GDM1 (cell line): ENCODE measurements at regions not wholly inside any gene's neighbourhood (a gene's known extent, or its start where the extent isn't known, plus 50 kb on each side); places are given as distances from the start of the nearest gene placed in this dataset.

ENCODE experiments used
- DNase-seq: peaks from one replicate; lab custom pipeline; 2025; lab: John Stamatoyannopoulos, UW

DNA sequence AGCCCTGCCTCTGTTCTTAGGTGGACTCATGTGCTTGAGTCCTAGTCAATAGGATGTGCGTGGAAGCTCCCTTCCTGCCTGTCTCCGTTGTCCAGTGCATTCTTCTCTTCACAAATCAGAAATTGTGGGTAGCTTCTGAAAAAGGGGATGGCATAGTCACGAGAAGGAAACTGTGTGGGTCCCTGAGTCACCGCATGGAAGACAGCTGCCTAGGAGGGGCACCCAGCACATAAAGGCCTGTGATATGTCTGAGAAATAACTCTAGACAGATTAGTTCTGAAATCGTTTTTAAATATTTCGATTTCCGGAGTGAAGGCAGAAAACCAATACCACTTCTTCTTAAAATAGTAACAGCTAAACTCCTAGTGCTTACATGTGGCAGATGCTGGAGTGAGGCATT lies 974.4 kb downstream of the BCL11B start:
- DNase-seq, result no peak

DNA sequence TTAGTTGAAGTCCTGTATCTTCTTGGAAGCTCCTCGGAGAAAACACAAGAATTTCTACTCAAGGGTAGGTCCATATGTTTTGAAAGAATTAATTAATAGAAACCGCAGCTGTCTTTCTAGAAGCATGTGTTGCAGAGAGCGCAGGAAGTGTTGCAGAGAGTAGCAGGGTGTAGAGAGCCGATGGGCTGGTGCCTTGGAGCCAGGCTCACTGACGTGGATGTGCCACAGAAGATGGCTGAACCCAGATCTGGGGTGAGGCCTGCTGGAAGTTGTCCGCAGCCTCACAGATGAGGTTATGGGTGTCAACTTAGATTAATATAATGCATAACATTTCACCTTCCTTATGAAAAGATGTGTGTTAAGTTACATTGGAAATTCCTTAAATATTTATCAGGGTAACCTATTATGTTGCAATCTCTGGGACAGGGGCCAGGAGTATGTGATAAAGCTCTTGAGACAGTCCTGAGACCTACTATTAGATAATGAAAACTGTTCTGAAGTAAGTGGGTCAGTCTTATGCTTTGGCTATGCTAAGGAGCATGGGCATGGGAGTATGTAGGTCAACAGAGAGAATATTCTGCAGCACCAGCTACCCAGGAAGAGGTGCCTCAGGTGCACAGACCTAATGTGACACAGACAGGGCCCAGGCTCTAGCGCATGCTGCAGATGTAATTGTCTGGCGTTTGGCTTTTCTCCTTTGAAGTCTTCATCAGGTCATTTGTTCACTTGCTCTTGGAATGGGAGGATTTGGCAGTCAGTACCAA lies 973.3 kb downstream of the BCL11B start:
- DNase-seq, result no peak

DNA sequence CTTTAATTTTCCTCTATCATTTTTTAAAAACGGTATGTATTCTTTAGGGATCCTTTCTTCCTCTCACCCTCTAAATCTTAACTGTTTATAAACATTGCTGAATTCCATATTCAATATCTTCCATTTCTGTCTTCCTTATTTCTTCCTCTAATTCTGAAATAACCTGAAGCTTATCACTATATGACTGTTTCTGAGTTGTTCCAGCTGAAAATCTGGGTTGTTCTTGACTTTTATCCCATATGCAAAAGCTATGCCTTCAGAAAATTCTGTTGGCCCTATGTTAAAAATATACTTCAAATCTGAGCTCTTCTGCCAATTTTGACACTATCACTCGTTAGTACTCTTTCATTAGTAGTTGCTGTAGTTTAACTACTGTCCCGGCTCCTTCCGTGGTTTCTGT lies 970.3 kb downstream of the BCL11B start:
- DNase-seq, result no peak

DNA sequence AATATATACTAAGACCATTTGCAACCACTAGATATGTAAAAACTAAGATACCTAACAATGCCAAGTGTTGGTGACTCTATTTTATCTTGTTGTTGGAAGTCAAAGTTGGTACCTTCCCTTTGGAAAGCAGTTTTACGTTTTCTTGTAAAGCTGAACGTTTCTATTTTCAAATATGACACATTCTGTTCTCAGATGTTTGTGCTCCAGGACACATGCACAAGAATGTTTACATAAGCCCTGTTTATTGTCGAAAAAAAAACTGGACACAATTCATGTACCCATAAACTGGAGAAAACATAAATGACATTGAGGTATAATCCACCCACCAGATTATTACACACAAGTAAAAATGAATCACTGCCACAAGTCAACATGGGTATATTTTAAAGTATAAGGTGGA lies 967.4 kb downstream of the BCL11B start:
- no peak for DNase-seq

DNA sequence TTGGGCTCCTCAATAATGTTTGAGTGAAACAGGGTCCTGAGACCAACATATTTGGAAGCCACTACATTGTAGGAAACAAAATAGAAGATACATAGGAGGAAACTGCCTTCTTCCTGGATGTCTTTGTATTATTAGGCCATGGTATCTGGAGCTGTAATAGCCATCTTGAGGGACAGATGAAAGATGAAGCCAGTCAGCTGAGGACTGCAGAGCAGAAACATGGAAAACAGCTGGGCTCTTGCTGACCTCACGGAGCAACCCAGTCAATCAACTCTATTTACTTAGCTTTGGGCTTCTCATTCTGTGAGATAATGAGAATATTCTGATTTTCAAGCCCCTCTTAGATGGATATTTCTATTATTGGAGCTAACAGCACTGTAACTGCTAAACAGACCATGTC lies 962.4 kb downstream of the BCL11B start:
- DNase-seq, result no peak

DNA sequence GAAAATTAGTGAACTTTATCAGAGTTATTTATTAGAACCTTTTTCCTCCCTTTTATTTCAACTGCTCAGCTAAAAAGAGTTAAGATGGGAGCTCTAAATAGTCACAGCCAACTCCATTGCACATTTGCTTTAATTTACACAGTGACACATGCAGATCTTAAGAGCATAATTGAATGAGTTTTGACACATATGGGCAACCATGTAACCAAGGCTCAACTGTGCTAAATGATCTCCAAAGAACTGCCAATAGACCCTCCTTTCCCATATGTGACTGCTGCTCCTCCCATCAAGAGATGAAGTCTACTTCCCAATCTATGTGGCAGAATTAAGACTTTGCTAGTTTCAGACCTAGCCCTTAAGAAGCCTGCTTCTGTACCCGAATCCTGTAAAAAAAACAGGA lies 960.0 kb downstream of the BCL11B start:
- no peak for DNase-seq

DNA sequence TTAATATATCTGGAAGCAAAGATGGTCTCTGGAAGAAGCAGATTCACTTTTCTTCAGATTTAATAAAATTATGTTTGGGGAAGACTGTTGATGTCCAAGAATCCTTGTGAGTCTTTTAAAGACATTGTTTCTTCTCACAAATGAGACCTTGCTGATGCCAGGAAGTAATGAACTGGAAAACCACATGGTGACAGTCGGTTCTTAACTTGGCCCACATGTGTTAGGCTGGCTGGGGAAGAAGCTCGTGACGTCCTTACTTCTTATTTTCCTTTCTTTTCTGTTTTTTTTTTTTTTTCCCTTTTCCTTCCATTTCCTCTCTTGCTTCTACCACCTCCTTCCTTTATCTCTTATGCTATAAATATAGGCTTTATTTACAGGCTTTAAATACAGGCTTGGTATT lies 950.2 kb downstream of the BCL11B start:
- DNase-seq, result no peak

DNA sequence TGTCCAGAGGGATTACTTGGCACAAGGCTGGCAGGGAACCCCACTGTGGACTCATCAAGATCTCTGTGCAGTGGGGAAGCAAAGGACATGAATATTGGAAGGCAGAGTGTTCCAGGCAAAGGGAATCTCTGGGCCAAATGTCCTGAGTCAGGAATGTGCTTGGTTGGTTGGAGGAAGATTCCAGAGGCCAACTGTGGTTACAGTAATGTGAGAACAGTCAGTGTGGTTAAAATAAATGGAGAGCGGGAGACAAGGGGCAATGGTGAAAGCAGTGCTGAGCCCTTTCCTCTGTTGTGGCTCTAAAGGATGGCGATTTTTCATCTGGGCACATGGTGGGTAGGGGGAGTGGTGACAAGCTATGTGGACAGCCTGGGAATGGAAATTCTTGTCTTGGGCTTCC lies 948.2 kb downstream of the BCL11B start:
- DNase-seq, result no peak

DNA sequence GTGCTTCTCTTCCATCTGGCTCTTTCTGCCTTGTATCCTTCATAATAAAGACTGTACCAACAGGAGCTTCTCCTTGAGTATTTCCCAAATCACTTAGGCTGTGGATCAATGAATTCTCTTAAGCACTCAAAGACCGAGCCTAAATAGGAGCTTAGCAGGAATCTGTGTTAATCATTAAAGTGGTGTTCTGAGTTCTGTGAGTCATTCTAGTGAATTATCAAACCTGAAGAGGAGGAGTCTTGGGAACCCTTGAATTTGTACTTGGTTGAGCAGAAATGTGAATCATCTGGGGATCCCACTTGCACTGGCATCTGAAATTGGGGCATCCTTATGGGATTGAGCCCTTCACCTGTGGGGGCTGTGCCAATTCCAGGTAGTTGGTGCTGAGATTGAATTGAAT lies 946.2 kb downstream of the BCL11B start:
- DNase-seq, result no peak

DNA sequence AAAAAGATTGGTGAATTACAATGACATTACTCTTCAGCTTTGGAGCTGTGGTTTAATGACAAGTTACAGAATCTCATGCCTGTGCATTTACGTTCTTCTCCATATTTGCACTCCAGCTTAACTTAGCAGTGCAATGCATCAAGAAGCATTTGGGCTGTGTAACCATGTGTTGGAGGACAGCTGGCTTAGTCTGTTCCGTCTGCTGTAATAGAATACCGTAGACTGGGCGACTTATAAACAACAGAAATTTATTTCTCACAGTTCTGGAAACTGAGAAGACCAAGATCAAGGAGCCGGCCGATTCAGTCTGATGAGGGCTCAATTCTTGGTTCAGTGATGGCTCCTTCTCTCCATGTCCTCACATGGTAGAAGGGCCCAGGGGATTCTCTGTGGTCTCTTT lies 943.5 kb downstream of the BCL11B start:
- DNase-seq, result no peak

DNA sequence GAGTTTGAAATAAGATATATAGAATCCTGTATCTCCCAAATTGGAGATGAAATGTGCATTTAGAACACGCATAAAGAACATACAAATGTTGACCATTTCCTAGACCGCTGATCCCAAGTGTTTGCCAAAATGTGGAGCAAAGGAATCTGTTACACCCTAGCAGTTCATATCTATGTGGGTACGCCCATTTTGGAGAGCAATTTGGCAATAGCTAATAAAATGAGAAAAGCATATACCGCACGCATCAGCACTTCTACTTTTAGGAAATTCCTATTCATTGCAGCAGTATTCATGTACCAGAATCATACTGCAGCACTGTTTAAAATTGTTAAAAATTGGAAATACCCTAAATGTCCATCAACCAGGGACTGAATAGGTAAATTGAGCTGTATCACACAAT lies 937.8 kb downstream of the BCL11B start:
- no peak for DNase-seq

DNA sequence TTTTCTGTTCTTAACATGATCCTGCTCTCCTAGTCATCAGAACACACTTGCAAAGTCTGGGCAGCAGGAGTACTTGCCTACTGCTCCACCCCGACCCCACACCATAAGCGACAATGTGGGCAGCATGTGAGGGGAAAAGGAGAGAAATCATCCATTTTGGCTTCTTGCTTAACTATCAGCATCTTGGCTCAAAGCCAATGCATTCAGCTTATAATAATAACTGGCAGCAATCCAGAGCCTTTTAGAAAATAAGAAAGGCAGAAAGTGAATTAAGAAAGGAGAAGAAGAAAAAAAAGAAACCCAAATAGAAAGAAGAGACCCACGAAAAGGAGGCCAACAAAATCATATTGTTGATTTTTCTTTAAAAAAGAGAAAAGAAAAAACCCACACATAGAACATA lies 930.8 kb downstream of the BCL11B start:
- DNase-seq, result no peak

DNA sequence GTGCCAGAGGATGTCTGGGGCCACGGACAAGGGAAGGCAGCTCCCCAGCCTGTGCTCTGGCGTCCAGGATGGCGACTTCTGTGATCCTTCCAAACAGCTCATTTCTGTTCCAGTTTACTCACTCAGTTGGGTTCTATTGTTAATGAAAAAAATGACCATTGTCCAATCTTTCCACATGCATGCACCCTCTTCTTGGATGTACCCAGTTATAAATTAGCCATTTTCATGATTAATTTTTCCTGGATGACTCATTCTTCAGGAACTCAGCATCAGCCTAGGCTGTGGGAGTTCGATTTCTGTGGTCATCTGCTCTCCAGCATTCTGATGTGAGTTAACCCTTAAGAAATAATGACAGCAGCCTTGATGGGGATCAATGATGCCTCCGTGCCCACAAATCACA lies 926.8 kb downstream of the BCL11B start:
- no peak for DNase-seq

DNA sequence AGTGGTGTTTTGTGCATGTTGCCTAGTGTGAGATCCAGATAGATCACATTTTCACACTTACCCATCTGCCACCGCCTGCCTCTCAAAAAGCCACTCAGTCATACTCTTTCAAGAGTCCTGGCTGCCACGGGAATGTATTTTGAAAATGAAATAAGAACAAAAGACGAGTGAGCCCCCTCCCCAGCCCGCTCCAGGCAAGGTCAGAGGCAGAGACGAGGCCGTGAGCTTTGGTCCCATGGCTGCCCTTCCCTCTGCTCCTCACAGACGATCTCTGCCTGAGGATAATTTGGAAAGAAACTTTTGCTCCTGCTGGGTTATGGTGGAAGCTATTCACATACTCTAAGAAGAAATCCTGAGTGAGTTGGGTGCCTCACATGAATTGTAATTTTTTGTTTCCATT lies 924.3 kb downstream of the BCL11B start:
- DNase-seq, result no peak

DNA sequence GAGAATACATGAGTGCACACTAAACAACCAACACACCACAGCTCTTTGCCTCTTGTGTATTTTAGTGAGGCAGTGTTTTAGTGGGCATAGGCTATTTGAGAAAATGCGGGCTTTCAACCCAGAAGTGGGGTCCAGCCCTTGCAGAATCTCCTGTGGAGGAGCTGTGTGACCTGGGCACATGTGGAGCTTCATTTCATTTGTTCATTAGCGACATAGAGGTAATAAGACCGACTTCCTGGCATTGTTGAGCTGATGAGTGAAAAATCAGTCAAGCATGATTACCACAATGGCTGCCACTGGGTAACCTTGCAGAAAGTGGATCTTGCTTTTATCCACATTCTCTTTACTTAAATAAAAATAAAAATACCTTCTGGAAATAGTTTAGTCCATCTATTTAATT lies 923.5 kb downstream of the BCL11B start:
- DNase-seq, result no peak

DNA sequence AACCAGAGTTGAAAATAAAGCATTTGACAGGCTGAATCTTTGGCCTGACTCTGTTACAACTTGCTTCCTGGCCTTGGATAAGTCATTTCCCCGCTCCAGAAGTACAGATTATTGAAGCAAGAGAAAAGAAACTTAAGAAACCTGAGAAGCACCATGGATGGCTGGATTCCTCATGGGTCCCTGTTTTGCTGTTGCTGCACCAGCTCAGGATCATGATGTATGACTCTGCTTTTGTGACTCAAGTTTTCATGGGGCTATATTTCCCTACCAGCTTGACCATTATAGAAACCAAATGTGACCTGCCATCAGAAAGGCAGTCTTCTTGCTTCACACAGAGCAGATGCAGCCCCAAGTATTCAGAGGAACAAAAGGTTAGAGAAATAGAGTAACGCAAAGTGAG lies 921.8 kb downstream of the BCL11B start:
- no peak for DNase-seq

DNA sequence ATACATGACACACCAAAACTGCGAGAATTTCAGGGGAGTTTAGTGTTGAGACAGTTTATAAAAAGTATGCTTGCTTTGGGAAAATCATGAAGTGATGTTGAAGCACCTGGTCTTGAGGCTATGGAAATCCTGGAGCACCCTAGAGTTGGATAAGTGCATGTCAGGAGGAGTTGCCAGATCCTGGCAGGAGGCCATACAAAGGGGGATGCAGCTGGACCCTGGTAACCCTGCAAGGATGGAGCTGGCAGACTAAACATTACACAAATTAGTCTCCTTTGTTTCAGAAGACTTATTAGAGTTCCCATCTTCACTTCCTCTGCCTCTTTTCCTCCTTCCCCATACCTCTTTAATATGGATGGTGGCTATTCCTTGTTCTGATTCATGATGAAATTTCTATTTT lies 907.0 kb downstream of the BCL11B start:
- DNase-seq, result no peak

DNA sequence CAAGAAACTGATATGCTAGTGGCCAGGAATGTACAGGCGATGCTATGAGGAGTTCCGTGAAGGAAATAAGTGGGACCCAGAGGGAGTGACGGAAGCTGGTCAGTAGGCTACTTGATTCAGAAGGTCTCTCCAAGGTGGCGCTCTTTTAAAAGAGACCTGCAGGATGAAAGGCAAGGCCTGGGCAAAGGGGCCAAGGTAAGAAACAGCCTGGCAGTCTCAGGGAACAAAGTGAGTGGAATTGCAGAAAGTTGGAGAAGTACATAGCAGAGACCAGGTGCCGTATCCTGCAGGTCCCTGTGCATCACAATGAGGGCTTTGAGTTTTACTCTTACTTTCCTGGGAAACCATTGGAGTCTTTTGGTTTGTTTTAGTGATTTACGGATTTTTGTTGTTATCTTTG lies 905.6 kb downstream of the BCL11B start:
- DNase-seq, result no peak

DNA sequence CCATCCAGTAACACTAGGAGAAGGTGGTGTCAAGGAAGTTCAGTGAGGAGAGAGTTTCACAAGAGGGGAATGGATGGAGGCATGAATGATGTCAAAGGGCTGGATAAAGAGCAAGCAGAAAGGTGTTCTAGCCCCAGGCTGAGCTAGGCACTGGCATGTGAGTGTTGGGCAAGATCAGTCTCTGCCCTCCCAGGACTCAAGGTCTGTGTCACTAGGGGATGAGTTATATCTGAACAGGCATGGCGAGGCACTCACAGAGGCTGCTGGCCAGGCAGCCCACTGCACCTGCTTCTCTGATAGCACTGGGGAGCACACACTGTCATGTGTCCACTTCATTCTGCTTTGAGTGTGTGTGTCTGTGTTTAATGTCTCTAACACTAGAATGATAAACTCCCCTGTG lies 903.8 kb downstream of the BCL11B start:
- DNase-seq, result no peak

DNA sequence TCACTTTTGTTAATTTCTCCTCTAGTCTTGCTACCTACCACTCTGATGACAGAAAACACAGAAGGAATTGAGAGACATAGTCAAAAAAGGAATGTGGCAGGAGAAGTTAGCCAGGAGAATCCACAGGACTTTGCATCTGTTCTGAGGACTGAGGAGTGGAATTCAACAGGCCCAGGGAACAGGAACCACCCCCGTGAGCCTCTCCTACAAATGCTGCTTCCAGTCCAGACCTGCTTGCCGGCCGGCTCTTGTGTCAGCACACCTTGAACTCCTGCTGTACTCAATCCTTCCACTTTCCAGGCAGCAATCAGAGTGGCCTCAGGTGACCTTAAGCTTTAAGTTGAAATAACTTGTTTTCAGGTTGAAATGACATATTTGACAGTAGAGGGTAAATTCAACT lies 903.1 kb downstream of the BCL11B start:
- DNase-seq, result no peak

DNA sequence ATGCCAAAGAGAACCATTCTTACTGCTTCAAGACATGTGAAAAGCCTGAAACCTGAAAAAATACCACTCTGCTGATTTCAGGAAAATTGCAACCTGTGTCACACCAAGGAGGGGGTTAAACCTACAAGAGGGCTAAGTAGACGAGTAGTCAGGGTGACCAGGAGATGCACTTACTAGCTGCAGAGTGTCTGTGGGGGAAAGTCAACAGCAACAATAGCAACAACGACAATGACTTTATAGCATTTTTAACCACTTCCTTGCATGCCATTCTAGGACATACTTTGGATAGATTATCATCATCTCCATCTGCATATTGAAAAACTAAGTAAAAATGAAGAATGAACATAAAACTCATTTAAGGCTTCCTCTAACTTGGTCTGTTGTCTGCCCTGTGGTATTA lies 902.7 kb downstream of the BCL11B start:
- no peak for DNase-seq

DNA sequence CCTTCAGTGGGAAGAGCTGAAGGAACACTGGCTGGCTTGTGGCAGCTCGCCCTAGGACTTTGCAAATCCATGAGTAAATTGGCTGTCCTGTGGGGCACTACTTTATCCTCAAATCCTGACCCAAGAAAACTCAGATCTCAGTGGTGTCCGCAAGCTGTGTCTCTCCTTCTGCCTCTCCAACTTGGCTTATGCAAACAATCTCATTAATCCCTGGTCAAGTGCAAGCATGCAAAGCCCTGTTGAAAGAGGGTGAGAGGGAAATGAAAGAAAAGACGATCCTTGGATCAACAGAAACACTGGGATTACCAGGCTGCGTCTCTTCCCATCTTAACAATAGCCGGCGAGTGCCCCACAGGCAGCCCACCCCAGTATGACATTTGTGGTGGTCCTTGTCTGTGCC lies 901.6 kb downstream of the BCL11B start:
- DNase-seq, result no peak

DNA sequence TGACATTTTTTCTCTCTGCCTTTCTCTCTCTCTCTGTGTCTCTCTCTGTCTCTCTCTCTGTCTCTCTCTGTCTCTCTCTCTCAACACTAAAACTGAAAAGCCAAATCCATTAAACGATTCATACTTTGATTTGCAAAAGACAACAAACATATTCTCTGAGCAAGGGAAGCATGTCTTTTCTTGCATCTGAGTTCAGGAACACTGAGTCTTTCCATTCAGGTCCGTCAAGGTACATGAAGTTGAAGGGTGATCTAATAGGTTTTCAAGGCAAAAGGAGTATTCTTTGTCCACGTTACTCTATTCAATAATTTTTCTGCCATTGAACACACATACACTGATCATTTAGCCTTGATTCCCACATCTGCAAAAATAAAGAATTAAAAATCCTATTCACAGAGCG lies 900.9 kb downstream of the BCL11B start:
- DNase-seq, result no peak

DNA sequence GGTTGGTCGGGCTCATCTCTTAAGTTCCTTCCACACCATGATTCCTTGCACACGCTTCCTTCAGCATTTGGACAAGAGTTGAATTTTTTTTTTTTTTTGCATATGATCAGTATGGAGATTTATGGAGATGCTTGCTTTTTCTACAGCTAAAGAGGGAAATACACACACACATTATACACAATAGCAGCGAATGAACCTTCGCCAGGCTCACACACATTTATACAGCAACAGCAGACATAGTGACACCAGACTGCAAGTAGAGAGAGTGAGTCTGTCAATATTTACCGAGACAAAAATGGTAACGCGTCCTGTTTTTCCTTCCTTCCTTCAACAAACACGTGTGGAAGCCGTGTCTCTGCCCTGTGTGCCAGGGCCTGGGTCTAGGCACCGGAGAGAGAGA lies 897.9 kb downstream of the BCL11B start:
- no peak for DNase-seq

DNA sequence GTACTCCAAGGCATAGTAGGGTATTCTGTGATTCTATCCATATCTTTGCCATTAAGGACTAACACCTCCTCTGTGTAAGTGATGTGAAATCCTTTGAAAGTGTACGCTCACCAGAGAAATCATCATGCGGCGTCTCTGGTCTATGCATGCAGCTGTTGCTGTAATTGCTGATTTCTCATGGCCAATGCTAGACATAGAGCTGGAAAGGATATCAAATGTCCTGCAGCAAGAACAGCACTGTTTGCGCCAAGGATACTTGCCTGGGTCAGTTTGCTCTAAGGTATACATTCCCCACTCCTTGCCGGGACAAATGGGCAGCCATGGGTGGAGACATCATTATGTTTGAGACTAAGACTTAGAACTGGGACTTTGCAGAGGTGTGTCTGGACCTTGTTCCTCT lies 896.4 kb downstream of the BCL11B start:
- DNase-seq, result no peak
